ENCODE measurements at regions not wholly inside any gene's neighbourhood (a gene's known extent, or its start where the extent isn't known, plus 50 kb on each side); places are given as distances from the start of the nearest gene placed in this dataset.

DNA sequence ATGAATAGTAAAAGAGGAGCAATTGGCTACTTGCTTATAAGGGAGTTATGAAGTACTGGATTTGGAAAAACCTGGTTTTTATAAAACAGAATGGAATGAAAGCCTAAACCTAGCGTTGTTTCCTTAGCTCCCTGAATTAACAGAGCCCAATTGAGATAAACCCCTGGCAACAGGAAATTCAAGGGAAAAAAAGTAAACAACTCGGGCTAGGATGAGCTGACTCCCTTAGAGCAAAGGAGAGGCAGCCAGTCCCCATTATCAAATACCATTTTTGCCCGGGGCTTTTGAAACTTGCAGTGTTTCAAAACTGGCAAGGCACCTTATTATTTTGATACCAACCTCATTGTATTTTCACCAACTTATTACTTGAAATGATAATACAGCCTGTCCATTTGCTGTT lies 587.5 kb downstream of the CD109 start:
- intact Hi-C loops (cut with micrococcal nuclease; ENCODE audit: unreplicated experiment) = no loop called here
- no peak for DNase-seq (ENCODE audit: low spot score)
- FAIRE-seq = no peak
- Histone ChIP-seq H3K36me3 (replicated peaks in 1 of 2; ENCODE audit: control insufficient read depth in 1 of 2, insufficient read depth in 2 of 2, low read length in 2 of 2) (no peaks in the 10 kb centered on the region), H3K9me3 (ENCODE audit: low read length) (no peaks in the 10 kb centered on the region), H3K27ac (ENCODE audit: extremely low read length, insufficient read depth, low read length) (no peak overlapping the region), H4K20me1 (ENCODE audit: insufficient read depth, low read length) (no peaks in the 10 kb centered on the region), H3K4me2 (ENCODE audit: low read depth, low read length) (no peak overlapping the region), H3K79me2 (ENCODE audit: insufficient read depth, low read length) (no peaks in the 10 kb centered on the region), H3K27me3 (ENCODE audit: control insufficient read depth in 1 of 2, insufficient read depth in 2 of 2, low read length in 2 of 2) (no peaks in the 10 kb centered on the region), H3K9ac (ENCODE audit: insufficient read depth, low read depth, low read length) (no peak overlapping the region), H3K4me3 (replicated peaks in 1 of 3; ENCODE audit: insufficient read depth in 1 of 3, low read depth in 2 of 3, low read length in 3 of 3) (no peak overlapping the region), H2AFZ (ENCODE audit: low read length) (no peak overlapping the region), H3K4me1 (ENCODE audit: insufficient read depth, low read length) (no peaks in the 10 kb centered on the region)
- 0% methylated on average over 3 of the region's 3 CpGs for WGBS (ENCODE audit: low lambda C conversion rate)
- no TSS peak for BruUV-seq (replicated peaks)
- ATAC-seq = no peak
- in situ Hi-C loops (cut with HindIII; ENCODE audit: extremely low pct_ligation_motif_present, low pct_unique_long_range_greater_than_20kb) = no loop called here
- ChIA-PET POLR2A (no interaction called here), CTCF (ENCODE audit: low intra/inter-chr PET ratio, low total read pairs) (no interaction called here)
- no peak for TF ChIP-seq MEIS2 (CRISPR knock-in tag; IDR thresholded peaks at IDR 0.05)
- no peak for TF ChIP-seq RBM22 (optimal IDR thresholded peaks at IDR 0.05; ENCODE audit: low read length)
- TF ChIP-seq, protein P1, sequence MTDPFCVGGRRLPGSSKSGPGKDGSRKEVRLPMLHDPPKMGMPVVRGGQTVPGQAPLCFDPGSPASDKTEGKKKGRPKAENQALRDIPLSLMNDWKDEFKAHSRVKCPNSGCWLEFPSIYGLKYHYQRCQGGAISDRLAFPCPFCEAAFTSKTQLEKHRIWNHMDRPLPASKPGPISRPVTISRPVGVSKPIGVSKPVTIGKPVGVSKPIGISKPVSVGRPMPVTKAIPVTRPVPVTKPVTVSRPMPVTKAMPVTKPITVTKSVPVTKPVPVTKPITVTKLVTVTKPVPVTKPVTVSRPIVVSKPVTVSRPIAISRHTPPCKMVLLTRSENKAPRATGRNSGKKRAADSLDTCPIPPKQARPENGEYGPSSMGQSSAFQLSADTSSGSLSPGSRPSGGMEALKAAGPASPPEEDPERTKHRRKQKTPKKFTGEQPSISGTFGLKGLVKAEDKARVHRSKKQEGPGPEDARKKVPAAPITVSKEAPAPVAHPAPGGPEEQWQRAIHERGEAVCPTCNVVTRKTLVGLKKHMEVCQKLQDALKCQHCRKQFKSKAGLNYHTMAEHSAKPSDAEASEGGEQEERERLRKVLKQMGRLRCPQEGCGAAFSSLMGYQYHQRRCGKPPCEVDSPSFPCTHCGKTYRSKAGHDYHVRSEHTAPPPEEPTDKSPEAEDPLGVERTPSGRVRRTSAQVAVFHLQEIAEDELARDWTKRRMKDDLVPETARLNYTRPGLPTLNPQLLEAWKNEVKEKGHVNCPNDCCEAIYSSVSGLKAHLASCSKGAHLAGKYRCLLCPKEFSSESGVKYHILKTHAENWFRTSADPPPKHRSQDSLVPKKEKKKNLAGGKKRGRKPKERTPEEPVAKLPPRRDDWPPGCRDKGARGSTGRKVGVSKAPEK (CRISPR knock-in tag; IDR thresholded peaks at IDR 0.05; ENCODE audit: borderline replicate concordance) = no peak
- no peak for TF ChIP-seq ZNF232 (CRISPR knock-in tag; IDR thresholded peaks at IDR 0.05; ENCODE audit: borderline replicate concordance)
- TF ChIP-seq REXO4 (CRISPR knock-in tag; IDR thresholded peaks at IDR 0.05; ENCODE audit: borderline replicate concordance) = no peak
- TF ChIP-seq ZSCAN20 (CRISPR knock-in tag; IDR thresholded peaks at IDR 0.05; ENCODE audit: borderline replicate concordance) = no peak
- no peak for TF ChIP-seq NR2F2 (IDR thresholded peaks at IDR 0.05; ENCODE audit: borderline replicate concordance, low read depth)
- TF ChIP-seq ZBTB21 (CRISPR knock-in tag; IDR thresholded peaks at IDR 0.05) = no peak
- no peak for TF ChIP-seq POLR2AphosphoS2 (IDR thresholded peaks at IDR 0.05; ENCODE audit: low read depth, low read length)
- no peak for TF ChIP-seq ZC3H4 (CRISPR knock-in tag; IDR thresholded peaks at IDR 0.05; ENCODE audit: borderline replicate concordance)
- no peak for TF ChIP-seq ARID2 (CRISPR knock-in tag; IDR thresholded peaks at IDR 0.05; ENCODE audit: borderline replicate concordance)
- no peak for TF ChIP-seq ZNF383 (CRISPR knock-in tag; IDR thresholded peaks at IDR 0.05; ENCODE audit: borderline replicate concordance)
- no peak for TF ChIP-seq ATF7-NPFF (CRISPR knock-in tag; IDR thresholded peaks at IDR 0.05; ENCODE audit: low read depth)
- no peak for TF ChIP-seq ZNF530 (CRISPR knock-in tag; IDR thresholded peaks at IDR 0.05; ENCODE audit: low read depth)
- TF ChIP-seq ZNF24 (IDR thresholded peaks at IDR 0.05) = no peak
- TF ChIP-seq ZNF878 (CRISPR knock-in tag; IDR thresholded peaks at IDR 0.05) = no peak
- no peak for TF ChIP-seq ZMYM3 (CRISPR knock-in tag; IDR thresholded peaks at IDR 0.05)
- TF ChIP-seq FOSL1 (CRISPR knock-in tag; IDR thresholded peaks at IDR 0.05; ENCODE audit: borderline replicate concordance) = no peak
- TF ChIP-seq TCF12 (IDR thresholded peaks at IDR 0.05) = no peak
- TF ChIP-seq TCF12 (CRISPR knock-in tag; IDR thresholded peaks at IDR 0.05) = no peak
- no peak for TF ChIP-seq SMC3 (IDR thresholded peaks at IDR 0.05; ENCODE audit: low read length)

All from HepG2 (cell line).